GF-D8 (cell line): ENCODE measurements at regions not wholly inside any gene's neighbourhood (a gene's known extent, or its start where the extent isn't known, plus 50 kb on each side); places are given as distances from the start of the nearest gene placed in this dataset.

Experiments used
- DNase-seq: peaks from one replicate; lab custom pipeline; 2025; lab: John Stamatoyannopoulos, UW

GRCh38 chr4:38230821-38231563, 270.8 kb downstream of the PTTG2 start:
- no peak for DNase-seq

- DNase-seq, result no peak
These were observed 271.4 kb downstream of the PTTG2 start for GRCh38 chr4:38231626-38232025.

- DNase-seq, result no peak
These were observed 272.5 kb downstream of the PTTG2 start for GRCh38 chr4:38232741-38233140.

- DNase-seq, result no peak
These were observed 273.7 kb downstream of the PTTG2 start for GRCh38 chr4:38233727-38234480.

GRCh38 chr4:38235354-38235753, 275.2 kb downstream of the PTTG2 start:
- DNase-seq, result no peak

- DNase-seq, result no peak
These were observed 275.8 kb downstream of the PTTG2 start for GRCh38 chr4:38236003-38236402.

GRCh38 chr4:38236503-38236902, 276.3 kb downstream of the PTTG2 start:
- no peak for DNase-seq

- DNase-seq, result no peak
These were observed 276.9 kb downstream of the PTTG2 start for GRCh38 chr4:38237139-38237538.

GRCh38 chr4:38241541-38241940, 281.3 kb downstream of the PTTG2 start:
- no peak for DNase-seq

GRCh38 chr4:38242101-38242500, 281.9 kb downstream of the PTTG2 start:
- DNase-seq, result no peak

- DNase-seq, result no peak
These were observed 282.7 kb downstream of the PTTG2 start for GRCh38 chr4:38242822-38243387.

GRCh38 chr4:38243388-38244053, 283.3 kb downstream of the PTTG2 start:
- no peak for DNase-seq

GRCh38 chr4:38254825-38255224, 294.6 kb downstream of the PTTG2 start:
- no peak for DNase-seq

- DNase-seq, result no peak
These were observed 295.4 kb downstream of the PTTG2 start for GRCh38 chr4:38255572-38255971.

- no peak for DNase-seq
These were observed 306.4 kb downstream of the PTTG2 start for GRCh38 chr4:38266616-38267015.

- DNase-seq, result no peak
These were observed 308.1 kb downstream of the PTTG2 start for GRCh38 chr4:38268108-38268820.

GRCh38 chr4:38268837-38269236, 308.6 kb downstream of the PTTG2 start:
- no peak for DNase-seq

GRCh38 chr4:38273407-38273806, 313.2 kb downstream of the PTTG2 start:
- DNase-seq, result no peak

GRCh38 chr4:38275331-38276100, 315.3 kb downstream of the PTTG2 start:
- DNase-seq, result no peak

- DNase-seq, result no peak
These were observed 318.1 kb downstream of the PTTG2 start for GRCh38 chr4:38278255-38278654.

- no peak for DNase-seq
These were observed 318.9 kb downstream of the PTTG2 start for GRCh38 chr4:38279077-38279476.
